Femur (tissue), 1 donor: ENCODE measurements at regions not wholly inside any gene's neighbourhood (a gene's known extent, or its start where the extent isn't known, plus 50 kb on each side); places are given as distances from the start of the nearest gene placed in this dataset.

Experiments used
- DNase-seq: peaks from one replicate; pipeline ENCODE4 v3.0.0-alpha.2; 2017

DNA sequence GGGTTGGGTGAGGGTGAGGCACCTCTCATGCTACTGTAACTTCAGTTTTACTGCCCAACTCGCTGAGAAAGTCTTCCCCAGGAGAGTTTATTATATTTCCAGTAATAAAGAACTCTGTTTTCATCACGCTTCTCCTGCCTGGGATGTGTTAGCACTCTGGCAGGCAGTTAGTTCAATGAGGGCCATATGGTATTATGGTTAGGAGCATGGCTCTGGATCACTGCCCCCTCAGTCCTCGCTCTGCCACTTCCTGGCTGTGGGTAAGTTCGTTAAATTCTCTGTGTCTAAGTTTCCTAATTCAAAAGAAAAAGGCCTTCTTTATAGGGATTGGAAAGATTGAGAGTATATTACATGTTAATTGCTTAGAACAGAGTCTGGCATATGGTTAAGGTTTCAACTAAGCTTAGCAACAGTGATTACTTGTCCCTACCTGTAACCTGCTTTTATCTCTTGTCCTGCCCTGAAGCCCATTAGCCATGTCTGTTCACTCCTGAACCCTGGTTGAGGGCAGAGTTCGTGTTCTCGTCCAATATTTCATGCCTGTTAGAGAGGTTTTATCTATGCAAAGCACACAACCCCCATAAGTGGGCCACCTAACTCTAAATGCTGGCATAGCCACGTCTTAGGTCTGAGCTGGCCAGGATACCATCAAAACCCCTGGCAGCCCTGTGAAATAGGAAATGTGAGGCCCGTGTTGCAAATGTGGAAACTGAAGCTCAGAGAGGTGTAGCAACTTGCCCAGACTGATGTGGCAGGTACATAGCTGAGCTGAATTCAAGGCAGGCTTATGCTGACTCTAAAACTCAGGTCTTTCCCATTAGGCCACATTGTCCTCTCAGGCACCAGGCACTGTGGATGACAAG lies 342.5 kb upstream of the JARID2 start:
- DNase-seq = no peak

DNA sequence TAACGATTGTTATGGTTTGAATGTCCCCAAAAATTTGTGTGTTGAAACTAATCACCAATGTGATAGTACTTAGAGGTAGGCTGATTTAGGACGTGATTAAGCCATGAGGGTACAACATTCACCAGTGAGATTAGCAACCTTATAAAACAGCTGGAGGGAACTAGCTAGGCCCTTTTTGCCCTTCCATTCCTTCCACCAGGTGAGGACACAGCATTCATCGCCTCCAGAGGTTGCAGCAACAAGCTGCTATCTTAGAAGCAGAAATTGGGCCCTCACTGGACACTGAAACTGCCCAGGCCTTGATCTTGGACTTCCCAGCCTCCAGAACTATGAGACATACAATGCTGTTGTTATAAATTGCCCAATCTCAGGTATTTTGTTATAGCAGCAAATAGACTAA lies 340.7 kb upstream of the JARID2 start:
- no peak for DNase-seq

DNA sequence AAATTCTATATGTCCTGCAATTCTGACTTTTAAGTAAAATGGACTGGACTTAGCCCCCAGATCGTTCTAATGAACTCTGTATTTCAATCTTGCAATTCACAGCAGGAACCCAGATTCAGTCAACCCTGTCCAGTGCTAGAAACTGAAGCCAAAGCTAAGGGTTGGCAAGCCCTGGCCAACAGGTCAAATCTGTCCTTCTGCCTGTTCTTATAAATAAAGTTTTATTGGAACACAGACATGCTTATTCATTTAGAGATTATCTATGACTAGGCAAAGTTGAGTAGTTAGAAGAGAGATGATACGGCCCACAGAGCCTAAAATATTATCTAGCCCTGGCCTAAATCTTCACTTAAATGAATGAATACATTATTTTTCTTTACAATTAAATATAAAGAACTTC lies 339.2 kb upstream of the JARID2 start:
- no peak for DNase-seq

DNA sequence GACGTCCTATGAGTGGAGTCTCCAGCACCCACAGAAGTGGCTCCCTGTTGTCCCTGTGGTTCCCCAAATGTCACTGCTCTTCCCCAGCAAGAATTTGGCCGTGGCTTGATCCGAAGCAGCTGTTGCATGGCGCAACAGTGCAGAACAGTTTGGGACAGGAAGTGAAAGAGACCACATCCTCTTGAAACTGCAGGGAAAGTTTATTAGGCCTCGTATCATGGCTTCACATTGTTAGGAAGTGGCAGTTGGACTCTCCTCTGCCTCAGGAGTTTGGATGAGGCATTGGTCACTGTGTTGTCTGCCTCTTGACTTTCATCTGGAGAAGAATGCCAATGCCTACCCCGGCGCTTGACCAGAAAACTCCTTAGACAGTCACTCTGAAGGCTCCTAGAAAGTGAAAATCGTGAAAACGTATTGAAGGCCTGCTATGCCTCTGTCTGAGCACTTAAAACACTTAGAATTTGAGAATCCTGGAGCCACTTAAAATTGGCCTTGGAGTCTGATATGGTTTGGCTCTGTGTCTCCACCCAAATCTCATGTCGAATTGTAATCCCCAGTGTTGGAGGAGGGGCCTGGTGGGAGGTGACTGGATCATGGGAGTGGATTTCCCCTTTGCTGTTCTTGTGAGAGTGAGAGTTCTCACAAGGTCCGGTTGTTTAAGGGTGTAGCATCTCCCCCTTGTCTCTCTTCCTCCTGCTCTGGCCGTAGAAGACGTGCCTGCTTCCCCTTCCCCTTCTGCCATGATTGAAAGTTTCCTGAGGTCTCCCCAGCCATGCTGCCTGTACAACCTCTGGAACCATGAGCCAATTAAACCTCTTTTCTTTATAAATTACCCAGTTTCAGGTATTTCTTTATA lies 334.9 kb upstream of the JARID2 start:
- DNase-seq = peak; percentile 64

DNA sequence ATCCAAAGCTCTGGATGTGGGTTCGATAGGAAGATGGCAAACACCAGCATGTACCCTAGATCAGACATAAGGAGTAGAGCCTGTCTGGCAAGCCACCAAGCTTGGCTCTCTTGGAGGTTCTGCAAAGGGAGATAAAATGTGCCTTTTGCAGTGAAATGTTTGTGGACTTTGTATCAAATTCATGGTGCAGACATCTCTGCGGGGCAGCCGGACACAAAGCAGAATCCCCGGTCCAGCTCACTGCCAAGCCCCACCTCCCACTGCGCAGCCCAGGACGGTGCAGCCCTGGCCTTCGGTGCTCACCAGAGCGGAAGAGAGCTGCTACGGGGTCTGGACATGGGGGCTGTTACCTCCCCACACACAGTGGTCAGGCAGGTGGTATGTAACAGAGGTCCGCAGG lies 333.6 kb upstream of the JARID2 start:
- no peak for DNase-seq

DNA sequence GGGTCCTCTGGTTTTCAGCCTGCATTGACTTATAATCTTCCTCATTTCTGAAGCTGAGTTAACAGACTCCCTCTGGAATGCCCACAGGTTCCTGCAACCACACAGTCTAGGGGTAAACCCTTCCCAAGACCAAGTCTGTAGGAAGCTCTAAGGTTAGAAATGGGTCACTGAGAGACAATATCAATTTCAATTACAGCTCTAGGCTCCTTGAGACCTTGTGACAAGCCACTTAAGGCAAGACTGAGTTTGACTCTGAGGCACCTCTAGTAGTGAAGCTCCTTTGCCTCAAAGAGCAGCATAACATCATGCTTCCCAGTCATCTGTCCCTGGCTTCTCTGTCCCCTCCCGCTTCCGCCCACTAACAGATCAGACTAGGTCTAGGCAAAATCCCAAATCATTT lies 333.2 kb upstream of the JARID2 start:
- DNase-seq = no peak

DNA sequence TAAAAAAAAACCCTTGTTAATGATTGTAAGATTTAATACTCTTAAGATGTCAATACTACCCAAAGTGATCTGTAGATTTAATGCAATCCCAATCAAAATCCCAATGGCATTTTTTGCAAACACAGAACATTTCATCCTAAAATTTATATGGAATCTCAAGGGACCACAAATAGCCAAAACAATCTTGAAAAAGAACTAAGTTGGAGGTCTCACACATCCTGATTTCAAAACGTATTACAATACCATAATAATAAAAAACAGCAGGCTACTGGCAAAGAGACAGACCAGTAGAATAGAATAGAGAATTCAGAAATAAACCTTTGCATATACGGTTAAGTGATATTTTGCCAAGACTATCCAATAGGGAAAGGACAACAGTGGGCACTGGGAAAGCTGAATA lies 331.9 kb upstream of the JARID2 start:
- DNase-seq = no peak

DNA sequence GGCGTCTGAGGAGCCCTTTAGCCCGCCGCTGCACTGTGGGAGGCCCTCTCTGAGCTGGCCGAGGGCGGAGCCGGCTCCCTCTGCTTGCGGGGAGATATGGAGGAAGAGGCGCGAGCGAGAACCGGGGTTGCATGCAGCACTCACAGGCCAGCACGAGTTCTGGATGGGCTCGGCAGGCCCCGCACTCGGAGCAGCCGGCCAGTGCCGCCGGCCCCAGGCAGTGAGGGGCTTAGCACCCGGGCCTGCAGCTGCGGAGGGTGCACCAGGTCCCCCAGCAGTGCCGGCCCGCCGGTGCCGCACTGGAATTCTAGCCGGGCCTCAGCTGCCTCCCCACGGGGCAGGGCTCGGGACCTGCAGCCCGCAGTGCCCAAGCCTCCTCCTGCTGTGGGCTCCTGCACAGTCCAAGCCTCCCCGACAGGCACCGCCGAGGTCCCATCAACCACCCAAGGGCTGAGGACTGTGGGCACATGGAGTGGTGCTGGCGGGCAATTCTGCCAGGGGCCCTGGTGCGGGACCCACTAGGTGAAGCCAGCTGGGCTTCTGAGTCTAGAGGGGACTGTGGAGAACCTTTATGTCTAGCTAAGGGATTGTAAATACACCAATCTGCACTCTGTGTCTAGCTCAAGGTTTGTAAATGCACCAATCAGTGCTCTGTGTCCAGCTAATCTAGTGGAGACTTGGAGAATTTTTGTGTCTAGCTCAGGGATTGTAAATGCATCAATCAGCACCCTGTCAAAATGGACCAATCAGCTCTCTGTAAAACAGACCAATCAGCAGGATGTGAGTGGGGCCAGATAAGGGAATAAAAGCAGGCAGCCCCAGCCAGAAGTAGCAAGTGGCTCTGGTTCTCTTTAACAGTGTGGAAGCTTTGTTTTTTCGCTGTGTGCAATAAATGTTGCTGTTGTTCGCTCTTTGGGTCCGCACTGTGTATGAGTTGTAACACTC lies 329.7 kb upstream of the JARID2 start:
- DNase-seq = no peak

DNA sequence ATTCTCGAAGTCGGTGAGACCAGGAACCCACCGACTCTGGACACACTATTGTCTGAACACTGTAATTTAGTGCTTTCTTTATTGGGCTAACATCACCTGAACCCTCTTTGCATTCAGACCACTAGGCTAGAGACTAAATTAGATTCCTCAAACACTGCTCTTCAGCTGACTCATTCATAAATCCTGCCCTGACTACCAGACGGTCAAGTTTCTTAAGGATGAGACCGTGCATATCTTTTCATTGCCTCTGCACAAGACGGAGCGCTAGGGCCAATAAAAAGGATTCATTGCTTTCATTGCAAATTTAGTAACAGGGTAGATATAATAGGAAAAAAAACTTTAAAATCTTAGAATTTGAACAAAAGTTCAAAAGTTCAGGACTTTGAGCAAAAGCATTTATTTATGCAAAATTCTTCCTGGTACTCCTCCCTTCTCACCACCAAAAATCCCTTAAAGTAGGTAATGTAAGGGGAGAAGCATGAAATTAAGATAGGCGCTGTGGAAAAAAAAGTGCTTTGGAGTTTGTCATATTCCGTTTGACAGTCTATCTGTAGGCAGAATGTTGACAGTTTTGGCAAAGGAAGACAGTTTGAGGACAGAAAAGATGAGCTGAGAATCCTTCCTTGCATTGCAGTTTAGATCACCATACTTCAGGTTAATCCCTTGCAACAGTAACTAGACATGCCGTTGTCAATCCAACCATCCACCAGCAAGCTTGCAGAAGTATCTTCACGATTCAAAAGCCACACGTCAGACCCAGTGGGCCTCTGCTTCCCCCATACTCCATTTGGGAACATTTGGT lies 328.6 kb upstream of the JARID2 start:
- DNase-seq = no peak

DNA sequence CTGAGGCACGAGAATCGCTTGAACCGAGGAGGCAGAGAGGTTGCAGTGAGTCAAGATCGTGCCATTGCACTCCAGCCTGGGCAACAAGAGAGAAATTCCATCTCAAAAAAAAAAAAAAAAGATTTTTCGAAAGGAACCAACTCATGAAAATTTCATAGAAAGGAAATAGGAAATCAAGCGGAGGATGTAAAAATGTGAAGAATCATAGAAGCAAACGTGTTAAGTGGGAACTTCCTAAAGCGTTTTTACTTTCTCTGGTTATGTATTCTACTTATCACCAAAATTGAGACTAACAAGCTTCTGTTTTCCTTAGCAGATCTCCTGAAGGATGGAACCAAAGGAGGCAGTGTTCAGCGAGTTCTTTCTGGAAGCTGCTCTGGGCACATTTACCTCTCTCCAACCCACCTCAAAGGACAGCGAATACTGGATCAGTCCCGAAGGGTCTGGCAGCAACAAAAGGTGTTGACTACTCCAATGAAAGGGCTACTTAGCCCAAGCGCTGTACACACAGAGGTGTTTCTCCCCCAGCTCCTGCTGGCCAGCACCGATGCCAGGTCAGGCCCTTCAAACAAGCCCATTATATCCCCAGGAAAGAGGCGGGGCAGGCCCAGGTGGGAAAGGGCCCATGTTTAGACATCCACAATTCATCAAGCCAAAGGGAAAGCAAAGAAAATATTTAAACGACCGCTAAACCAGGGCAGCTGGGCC lies 327.5 kb upstream of the JARID2 start:
- DNase-seq = peak; percentile 52

DNA sequence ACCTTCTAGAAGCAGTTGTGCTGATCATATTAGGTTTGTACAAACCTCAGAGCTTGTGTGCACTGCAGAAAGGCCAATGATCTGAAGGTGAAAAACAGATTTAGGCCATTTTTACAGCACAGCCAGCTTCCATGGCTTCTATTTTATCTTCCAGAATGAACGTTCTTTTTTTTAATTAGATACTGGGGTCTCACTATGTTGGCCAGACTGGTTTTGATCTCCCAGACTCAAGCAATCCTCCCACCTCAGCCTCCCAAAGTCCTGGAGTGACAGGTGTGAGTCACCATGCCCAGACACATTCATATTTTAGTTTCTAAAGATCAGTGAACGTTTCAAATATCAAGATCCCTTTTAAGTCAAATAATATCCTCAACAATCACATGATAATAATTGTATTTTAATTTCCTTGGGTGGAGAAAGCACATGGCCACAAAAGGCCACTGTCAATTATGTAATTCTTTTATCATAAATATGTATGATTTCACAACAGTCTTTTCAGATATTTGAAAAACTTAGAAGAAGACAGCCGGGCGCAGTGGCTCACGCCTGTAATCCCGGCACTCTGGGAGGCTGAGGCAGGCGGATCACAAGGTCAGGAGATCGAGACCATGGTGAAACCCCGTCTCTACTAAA lies 326.7 kb upstream of the JARID2 start:
- no peak for DNase-seq

DNA sequence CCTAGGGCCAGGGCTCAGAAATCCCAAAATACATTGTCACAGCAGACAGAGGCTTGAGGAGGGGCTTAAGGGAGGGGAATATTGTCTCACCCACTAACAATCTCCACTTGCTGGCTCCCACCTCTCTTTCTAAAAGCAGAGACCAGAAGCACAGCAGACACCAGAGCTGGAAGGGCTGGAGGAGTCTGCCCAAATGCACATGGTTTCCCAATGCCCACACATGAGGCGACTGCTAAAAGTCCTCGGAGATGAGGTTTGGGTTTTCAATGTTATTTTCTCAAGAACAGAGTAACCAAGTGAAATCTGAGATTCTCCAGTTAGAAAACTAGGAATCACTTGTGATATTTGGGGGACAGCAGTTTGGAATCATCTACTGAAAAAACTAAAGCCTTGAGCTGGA lies 325.6 kb upstream of the JARID2 start:
- DNase-seq = no peak

DNA sequence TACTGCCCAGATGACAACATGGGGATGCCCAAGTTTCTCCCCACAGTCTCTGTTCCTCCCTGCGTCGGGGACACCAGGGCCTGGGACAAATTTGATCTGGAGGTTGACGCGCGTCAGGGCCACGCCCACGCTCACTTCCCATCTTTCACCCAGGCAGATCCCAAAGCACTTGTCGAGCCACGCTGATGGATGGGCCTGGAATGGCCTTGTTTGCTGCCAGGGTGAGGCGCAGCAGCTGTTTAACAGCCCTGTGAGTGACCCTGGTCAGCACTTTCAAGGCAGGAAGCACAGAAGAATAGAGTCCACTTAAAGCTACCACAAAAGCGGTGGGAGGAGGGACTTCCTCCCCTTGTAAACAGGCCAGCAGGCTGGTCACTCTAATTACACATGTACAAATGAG lies 324.7 kb upstream of the JARID2 start:
- DNase-seq = peak; percentile 62

DNA sequence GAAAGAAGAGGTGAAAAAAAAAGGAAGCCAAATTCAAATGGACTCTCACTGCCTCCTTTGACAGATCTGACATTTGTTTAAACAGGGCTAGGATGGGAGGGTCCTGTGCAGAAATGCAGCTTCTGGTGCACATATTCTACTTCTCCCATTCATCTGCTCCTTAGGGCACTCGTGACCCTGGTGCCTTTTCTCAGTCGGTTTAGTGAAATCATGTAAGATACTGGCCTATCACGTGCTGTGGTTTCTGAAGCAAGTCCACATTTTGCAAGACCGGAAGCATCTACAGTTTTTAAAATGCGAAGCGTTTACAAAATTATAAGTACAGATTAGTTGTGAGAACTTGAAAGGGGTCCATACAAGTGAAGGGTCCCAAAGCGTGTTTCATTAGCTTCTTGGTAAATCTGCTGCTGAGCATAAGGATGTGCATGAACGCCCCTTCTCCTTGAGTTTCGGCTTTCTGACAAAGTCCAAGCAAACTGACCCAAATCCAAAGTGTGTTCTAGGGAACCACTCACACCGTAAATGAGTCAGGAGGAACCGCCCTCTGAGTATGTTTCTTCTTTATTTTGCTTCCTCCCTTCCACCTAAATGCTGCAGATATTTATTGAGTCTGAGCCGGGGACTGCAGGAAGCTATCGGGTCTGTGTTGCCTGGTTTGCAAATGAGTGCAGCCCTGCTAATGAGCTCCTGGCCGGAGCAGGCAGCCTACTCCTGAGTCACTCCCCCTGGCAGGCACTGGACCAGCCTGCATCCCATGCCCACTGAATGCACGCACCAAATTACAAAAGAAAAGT lies 323.8 kb upstream of the JARID2 start:
- no peak for DNase-seq

DNA sequence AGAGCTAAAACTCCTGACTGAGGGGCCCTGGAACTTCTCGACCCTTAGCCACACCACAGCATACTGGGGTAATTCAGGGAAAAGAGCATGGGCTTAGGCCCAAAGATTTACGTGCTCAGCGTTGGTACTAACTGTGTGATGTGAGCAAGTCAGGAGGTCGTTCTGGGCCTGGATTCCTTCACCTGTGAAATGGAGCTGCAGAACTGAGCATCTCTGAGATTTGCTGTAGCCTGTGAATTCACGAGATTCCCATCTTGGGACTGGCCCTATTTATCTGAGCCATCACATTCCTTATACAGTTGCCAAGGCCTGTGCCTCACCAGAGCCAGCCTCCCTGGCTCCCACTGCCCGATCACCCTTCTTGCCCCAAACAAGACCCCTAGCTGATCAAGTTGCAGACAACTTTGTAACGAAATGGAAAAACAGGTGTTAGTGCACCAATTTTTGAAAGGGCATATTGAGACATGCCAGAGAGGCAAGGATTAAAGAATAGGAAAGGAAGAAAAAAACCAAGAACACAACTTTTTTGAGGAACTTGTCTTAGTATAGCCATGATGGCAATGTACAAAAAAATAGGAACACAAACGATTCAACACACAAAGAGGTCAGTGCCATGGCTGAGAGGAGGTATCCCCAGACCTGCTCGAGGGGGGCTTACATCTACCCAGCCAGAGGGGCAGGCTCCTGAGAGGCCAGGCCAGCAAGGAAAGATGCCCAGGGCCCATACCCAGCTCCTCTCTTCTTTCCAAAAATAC lies 323.0 kb upstream of the JARID2 start:
- no peak for DNase-seq

DNA sequence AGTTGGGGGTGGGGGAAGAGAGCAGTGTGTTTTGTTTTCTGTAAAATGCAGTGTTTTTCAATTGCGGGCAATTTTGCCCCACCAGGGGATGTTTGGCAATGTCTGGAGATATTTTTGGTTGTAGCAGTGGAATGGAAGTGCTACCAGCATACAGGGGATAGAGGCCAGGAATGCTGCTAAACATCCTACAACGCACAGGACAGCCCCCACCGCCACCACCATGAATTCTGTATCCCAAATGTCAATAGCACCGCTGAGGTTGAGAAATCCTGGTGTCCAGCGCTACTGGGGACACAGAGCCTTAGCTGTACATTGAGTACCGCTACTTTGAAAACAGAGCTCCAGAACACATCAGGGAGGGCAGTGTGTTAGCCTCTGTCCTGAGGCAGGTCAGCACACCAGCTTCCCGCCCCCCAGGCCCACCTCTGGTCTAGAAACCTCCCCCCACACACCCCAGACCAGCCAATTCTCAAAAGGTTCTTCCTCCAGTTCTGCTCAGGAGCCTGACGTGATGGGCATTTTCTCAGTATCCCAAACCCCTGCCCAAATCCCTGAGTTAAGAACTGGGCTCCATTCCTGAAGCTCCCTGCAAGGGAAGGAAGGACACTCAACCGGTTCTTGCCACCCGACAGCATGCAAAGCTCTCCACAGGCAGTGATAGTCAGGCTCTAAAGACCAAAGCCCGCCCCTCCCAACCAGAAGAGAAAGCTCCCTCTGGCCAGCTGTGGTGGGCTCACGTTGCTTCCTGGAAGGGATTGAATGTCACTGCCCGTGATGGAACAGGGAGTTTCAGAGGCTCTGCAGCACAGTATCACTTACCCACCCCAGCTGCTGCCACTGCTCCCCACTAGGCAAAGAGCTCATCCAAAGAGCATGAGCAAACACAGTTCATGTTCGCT lies 321.5 kb upstream of the JARID2 start:
- DNase-seq = peak; percentile 83

DNA sequence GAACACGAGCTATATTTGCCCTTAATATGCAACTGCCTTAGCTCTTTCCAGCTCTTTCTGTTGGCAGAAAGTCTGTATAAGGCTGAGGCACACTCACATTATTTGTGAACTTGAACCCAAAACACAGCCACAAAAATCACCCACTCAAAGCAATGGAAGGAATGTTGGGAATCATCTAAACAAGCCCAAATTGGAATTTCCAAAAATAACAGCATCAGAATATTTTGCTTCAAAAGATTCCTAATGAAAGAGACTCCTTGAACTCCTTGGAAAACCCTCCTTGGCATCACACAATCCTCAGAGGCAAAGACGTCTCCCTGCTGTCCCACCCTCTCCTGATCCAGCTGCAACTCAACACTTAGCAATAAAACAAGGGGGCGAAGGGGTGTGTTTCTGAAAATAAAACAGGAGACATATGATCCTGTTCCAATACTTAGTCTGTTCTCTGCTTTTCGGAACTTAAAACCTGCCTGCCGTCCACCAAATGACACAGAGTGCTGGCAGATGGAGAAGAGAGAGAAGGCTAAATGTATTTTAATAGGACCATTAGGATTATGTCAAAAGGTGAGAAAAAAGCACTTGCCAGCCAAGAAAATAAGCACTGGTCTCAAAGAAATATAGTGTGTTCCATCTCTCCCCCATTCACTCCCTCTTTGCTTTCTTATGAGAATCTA lies 320.7 kb upstream of the JARID2 start:
- no peak for DNase-seq

DNA sequence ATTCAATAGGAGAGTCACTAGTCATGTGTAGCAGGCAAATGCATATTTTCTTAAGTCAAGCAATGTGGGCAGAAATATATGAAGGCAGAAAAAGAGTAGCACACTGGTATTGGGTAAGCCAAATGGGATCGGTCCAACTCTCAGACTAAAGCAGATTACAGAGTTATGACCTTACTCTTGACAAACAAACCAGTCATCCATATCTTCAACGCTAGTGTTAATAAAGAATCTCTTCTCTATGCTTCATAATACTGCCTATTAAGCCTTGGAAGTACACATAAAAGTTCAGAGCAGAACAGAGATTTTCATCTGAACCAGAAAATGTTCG lies 320.2 kb upstream of the JARID2 start:
- no peak for DNase-seq
